Fibroblast of the conjunctiva (primary cell): ENCODE measurements at regions not wholly inside any gene's neighbourhood (a gene's known extent, or its start where the extent isn't known, plus 50 kb on each side); places are given as distances from the start of the nearest gene placed in this dataset.

Source experiments
- DNase-seq: peaks from one replicate; pipeline ENCODE4 v3.0.0-alpha.2; 2010; ENCODE audit warnings: low read depth

DNA sequence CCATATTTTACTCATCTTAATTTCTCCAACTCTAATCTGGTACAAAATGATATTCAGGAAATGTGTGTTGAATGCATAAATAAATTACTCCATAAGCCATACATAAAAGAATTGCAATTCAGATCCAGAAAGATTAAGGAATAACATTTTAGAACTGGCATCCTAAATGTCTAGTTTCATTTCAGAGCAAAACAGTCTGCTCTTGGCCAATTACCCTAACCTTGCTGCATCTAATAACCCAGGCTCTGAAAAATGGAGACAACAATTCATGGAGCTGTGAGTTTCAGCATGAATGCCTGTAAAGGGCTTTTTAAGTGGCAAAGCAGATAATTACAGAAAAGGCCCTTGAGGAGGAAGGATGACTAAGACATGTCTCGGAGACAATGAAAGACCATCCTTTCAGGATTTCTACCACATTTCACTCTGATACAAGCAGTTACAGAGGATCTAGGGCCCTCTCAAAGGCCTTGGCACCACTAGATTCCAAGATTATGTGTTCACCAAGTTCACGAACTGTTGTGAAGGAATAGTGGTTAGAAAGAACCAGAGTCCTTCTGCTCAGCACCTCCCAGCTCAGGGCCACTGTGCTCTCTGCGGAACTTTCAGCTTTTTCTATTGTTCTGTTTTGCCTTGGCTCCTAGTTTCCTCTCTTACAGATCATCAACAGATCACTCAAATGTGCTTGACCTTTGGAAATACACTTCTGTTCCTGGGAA lies 157.6 kb upstream of the BLID start:
- no peak for DNase-seq

- no peak for DNase-seq
These were observed 155.7 kb upstream of the BLID start for GRCh38 chr11:122271745-122272144.

- DNase-seq, result no peak
These were observed 155.1 kb upstream of the BLID start for GRCh38 chr11:122271137-122271536.

GRCh38 chr11:122270535-122270934 lies 154.5 kb upstream of the BLID start:
- no peak for DNase-seq

GRCh38 chr11:122269824-122270223 lies 153.8 kb upstream of the BLID start:
- no peak for DNase-seq

DNA sequence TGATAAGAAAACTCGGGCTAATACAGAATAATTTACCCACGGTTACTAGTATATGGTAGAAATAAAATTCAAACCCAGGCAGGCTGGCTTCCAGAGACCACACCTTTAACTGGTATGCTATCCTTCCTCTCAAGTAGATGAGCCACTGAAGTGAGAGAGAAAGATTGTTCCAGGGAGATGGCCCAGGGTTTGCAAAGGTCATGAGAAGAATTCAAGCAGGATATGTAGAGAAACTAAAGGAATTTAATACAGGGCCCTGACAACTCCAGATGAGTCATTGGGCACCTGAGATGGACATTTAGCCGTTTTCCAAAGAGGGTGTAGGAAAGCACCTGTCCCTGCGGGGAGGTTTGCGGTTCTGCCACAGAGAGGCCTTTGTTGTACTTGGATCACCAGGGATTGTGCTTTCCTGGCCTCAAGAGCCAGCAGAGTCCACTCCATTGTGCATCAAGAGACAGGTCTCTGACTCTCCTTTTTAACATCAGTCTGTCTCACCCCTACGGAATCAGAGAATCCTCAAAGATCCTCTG lies 152.7 kb upstream of the BLID start:
- no peak for DNase-seq

GRCh38 chr11:122267602-122268001 lies 151.6 kb upstream of the BLID start:
- DNase-seq, result peak; percentile 17

- no peak for DNase-seq
These were observed 150.0 kb upstream of the BLID start for GRCh38 chr11:122265981-122266380.

DNA sequence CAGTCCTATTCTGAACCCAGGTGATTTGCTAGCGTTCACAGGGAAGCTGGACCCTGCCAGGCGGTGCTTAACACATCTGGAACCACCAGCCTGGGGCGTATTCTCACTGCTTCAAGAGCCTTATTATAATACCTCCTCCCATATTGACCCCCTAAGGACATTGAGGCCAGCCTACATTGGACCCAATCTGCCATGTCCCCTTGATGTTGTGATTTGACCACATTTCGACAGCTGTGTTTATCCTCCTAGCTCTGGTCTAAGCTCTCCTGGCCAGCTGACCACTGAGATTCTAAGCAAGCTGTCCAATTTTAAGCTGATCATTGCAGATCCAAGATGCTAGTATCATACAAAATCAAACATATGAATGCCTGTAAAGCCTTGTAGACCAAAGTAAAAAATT lies 148.1 kb upstream of the BLID start:
- DNase-seq, result no peak

DNA sequence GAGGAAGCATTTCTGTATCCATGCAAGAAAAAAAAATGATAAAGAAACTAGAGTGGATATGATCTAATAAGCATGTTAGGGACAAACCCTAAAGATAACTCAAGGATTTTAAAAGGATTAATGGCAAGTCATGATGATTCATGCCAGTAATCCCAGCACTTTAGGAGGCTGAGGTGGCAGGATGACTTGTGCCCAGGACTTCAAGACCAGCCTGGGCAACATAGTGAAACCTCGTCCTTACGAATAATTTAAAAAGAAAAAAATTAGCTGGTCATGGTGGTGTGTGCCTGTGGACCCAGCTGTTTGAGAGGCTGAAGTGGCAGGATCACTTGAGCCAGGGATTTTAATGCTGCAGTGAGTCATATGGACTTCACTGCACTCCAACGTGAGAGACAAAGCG lies 145.5 kb upstream of the BLID start:
- DNase-seq, result no peak

GRCh38 chr11:122259195-122259821 lies 143.3 kb upstream of the BLID start:
- DNase-seq, result no peak

DNA sequence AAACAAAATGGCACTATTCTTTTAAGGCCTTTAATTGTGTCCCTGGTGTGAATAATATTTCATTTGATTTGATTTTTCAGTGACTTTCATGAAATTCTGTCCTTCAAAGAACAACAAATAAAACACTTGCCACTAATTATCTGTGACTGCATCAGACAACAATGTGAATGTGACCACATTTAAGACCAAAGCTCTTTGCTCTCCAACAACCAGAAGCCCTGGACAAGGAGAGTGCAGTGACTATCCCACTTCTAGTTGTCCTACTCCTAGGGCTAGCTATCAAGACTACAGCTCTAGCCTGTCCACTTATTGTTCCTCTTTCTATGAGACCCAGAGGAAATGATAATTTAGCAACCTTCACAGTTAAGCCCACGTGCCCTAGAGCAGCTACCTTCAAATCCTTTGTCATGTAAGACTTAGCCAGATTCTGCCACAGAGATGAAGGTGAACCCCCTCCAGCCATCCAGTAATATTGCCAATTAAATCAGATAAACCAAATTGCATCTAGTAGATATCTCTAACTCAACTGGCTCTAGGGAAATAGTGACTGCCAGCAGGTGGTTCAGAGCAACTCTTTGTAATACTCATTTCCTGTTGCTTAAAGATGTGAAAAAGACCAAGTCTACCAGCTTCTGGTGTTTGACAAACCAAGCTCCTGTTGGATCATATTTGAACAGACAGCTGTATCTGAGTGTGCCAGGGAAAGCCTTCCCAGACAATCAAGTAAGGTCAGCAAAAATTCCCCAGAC lies 142.6 kb upstream of the BLID start:
- no peak for DNase-seq

GRCh38 chr11:122253589-122254231 lies 137.7 kb upstream of the BLID start:
- DNase-seq, result peak; percentile 34

- DNase-seq, result no peak
These were observed 132.9 kb upstream of the BLID start for GRCh38 chr11:122248939-122249338.

- DNase-seq, result no peak
These were observed 132.1 kb upstream of the BLID start for GRCh38 chr11:122248131-122248530.

DNA sequence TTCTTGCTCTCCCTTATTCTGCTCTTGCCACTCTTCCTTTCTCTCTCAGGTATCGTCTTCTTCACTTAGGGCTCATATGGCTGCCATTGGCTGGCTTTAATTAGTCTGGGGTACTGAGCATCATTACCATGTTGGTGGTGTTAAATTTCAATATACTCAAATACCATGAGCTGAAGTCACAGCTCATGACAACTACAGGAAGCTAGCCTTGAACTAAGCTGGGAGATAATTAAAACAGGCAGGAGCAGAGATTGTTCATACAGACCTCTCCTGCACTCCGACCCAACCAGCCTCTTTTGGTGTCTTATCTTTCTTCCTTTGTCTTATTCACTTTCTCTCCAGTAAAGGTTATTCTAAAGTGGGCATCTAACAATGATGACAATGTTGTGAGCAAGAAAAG lies 130.9 kb upstream of the BLID start:
- DNase-seq, result no peak

GRCh38 chr11:122242731-122243130 lies 126.7 kb upstream of the BLID start:
- DNase-seq, result no peak

- no peak for DNase-seq
These were observed 125.6 kb upstream of the BLID start for GRCh38 chr11:122241566-122241965.

DNA sequence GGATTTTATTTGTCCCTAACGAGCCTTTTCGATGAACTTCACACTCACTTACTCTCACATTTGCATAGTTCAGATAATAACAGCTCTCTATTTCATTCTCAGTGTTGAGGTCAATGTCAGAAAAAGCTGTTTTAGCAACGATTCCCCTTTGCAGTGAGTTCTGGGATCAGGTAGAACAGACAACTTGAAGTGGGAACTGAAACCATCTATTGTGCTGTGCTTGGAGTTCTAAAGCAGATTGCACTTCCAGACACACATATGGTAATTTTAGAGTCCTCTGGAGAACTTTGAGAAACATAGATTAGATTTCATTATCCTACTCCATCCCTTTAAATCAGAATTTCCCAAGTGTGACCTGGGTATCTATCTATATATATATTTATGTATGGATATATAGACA lies 124.6 kb upstream of the BLID start:
- no peak for DNase-seq

DNA sequence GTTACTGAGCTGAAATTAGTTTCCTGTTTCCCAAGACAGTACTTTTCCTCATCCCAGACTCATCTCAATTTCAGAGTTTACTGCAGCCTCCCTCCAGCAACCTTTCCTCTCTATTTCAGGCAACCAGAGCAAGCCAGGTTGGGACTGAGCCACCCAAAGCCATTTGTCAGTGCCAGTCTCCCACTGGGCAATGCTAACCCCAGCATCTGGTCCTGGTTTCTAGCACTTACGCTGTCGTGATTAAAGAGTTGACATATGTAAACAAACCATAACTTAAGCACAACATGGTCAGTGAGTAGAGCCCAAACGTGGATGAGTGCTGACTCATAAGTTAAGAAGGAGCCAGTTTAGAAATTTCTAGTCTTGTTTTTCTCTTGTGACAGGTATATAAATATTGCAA lies 119.6 kb upstream of the BLID start:
- DNase-seq, result peak; percentile 67

GRCh38 chr11:122234780-122235179 lies 118.8 kb upstream of the BLID start:
- no peak for DNase-seq

DNA sequence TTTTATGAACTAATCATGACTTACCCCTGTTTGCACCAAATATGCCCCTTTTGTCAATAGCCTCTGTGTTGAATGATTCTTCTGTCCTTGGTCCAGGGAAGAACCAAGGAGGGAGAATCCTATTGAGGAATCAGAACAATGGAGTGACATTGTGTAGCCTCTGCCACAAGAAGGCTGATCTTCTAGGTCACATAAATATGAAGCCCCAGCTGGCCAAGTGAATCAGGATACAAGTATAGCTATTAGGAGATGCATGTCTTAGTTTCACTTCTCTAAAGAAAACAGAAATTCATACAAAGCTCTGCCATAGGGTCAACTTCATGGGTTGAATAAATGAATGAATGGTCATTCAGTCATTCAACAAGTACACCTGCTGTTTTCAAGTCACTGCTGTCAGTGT lies 118.2 kb upstream of the BLID start:
- DNase-seq, result no peak

- DNase-seq, result no peak
These were observed 117.0 kb upstream of the BLID start for GRCh38 chr11:122232985-122233384.
